Astrocyte (in vitro differentiated cells and primary cell): ENCODE measurements at regions not wholly inside any gene's neighbourhood (a gene's known extent, or its start where the extent isn't known, plus 50 kb on each side); places are given as distances from the start of the nearest gene placed in this dataset.

Experiments used
- CTCF ChIP-seq: IDR thresholded peaks from 2 replicates; pipeline ENCODE4 v1.5.1; 2011; ENCODE audit warnings: low read depth, mild to moderate bottlenecking, inconsistent platforms, low read length, moderate library complexity; ENCODE audit not compliant: insufficient read depth
- EZH2 ChIP-seq: IDR thresholded peaks from 2 replicates; pipeline ENCODE4 v1.6.1; 2012; ENCODE audit warnings: mild to moderate bottlenecking, low read length, inconsistent platforms; ENCODE audit not compliant: insufficient read depth

DNA sequence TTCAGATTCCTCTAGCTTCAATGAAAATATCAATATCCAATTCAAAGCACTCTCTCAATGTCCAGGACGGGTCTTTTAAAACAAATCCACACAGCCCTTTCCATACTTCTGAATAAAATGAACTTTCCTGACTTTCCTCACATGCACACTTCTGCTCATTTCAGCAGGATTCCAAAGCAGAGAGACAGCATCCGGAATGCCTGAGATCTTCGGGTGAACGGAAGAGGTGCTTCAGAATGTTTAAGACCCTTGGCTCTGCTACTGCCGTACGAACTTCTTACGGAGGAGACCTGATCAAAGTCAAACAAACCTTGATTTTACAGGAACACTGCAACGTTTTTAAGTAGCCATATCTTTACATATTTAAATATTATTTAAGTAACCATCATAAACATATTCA is 245.7 kb downstream of the PTBP2 start:
- TF ChIP-seq CTCF (no peak), EZH2 (no peak)
